IMR-90 (cell line): ENCODE measurements at regions not wholly inside any gene's neighbourhood (a gene's known extent, or its start where the extent isn't known, plus 50 kb on each side); places are given as distances from the start of the nearest gene placed in this dataset.

Source experiments
- ATAC-seq: fragments of 200-7000 bp; cut with Tn5 transposase; 2 replicates; pipeline ENCODE4 v1.9.1; 2020; ENCODE audit warnings: low read depth, mild to moderate bottlenecking, moderate library complexity
- BruUV-seq: library from RNA; stranded (reverse); fragments of 400-500 nt; replicated peaks from 2 replicates; lab custom pipeline; 2021; lab: Mats Ljungman, UMichigan
- CTCF ChIA-PET: fragments of 300-600 bp; formaldehyde crosslinking; extraction: SDS; loops from one replicate; lab custom pipeline; 2021; ENCODE audit warnings: antibody characterized with exemption; lab: Yijun Ruan, JAX
- POLR2A ChIA-PET: fragments of 300-600 bp; sonication (Branson Sonifier 250); formaldehyde crosslinking; loops from one replicate; lab custom pipeline; 2022; ENCODE audit warnings: antibody characterized with exemption; ENCODE audit not compliant: unreplicated experiment; lab: Charles Lee
- DNase-seq: peaks from one replicate; pipeline ENCODE4 v3.0.0; 2013
- H2AFZ ChIP-seq: replicated peaks from 2 replicates; pipeline ENCODE3; 2013; ENCODE audit warnings: low read length, mild to moderate bottlenecking; ENCODE audit not compliant: poor library complexity
- H2AK5ac ChIP-seq: 2 replicates; pipeline ENCODE4 v1.6.1; 2013; ENCODE audit warnings: low read depth, low read length, inconsistent platforms
- H2AK9ac ChIP-seq: replicated peaks from 2 replicates; pipeline ENCODE3; 2013; ENCODE audit warnings: mild to moderate bottlenecking, low read depth, low read length, moderate library complexity; ENCODE audit not compliant: poor library complexity
- H2BK120ac ChIP-seq: 2 replicates; pipeline ENCODE4 v1.6.1; 2013; ENCODE audit warnings: low read depth, low read length, inconsistent platforms
- H2BK15ac ChIP-seq: 3 replicates; pipeline ENCODE4 v1.6.1; 2013; ENCODE audit warnings: low read depth, low read length, inconsistent platforms
- H2BK20ac ChIP-seq: 2 replicates; pipeline ENCODE4 v1.6.1; 2013; ENCODE audit warnings: low read depth, mild to moderate bottlenecking, inconsistent platforms, low read length, moderate library complexity
- H2BK5ac ChIP-seq: 2 replicates; pipeline ENCODE4 v1.6.1; 2013; ENCODE audit warnings: mild to moderate bottlenecking, low read depth, low read length, inconsistent platforms; ENCODE audit not compliant: poor library complexity, severe bottlenecking
- H3K14ac ChIP-seq: replicated peaks from 2 replicates; pipeline ENCODE4 v1.6.1; 2013; ENCODE audit warnings: low read depth, low read length, inconsistent platforms
- H3K18ac ChIP-seq: 2 replicates; pipeline ENCODE4 v1.6.1; 2013; ENCODE audit warnings: low read depth, low read length, control low read depth
- H3K23ac ChIP-seq: 2 replicates; pipeline ENCODE4 v1.6.1; 2013; ENCODE audit warnings: low read depth, low read length, inconsistent platforms
- H3K27ac ChIP-seq: 2 replicates; pipeline ENCODE4 v1.5.1; 2013; ENCODE audit warnings: mild to moderate bottlenecking, control low read depth, low read length; ENCODE audit not compliant: insufficient read depth
- H3K27me3 ChIP-seq: 2 replicates; pipeline ENCODE4 v1.6.1; 2013; ENCODE audit warnings: low read length; ENCODE audit not compliant: control insufficient read depth, insufficient read depth
- H3K36me3 ChIP-seq: 2 replicates; pipeline ENCODE4 v1.6.1; 2013; ENCODE audit warnings: low read length, mixed read lengths; ENCODE audit not compliant: control insufficient read depth, insufficient read depth
- H3K4ac ChIP-seq: 2 replicates; pipeline ENCODE4 v1.6.1; 2013; ENCODE audit warnings: low read depth, low read length, inconsistent platforms
- H3K4me1 ChIP-seq: 2 replicates; pipeline ENCODE4 v1.6.1; 2013; ENCODE audit warnings: low read length, mixed read lengths; ENCODE audit not compliant: control insufficient read depth, insufficient read depth
- H3K4me2 ChIP-seq: 2 replicates; pipeline ENCODE4 v1.6.1; 2013; ENCODE audit warnings: low read depth, mild to moderate bottlenecking, control low read depth, low read length, moderate library complexity
- H3K4me3 ChIP-seq: 2 replicates; pipeline ENCODE4 v1.5.1; 2013; ENCODE audit warnings: low read depth, mild to moderate bottlenecking, control low read depth, low read length, moderate library complexity; ENCODE audit not compliant: insufficient read depth
- H3K56ac ChIP-seq: 2 replicates; pipeline ENCODE4 v1.6.1; 2013; ENCODE audit warnings: low read length, inconsistent platforms; ENCODE audit not compliant: insufficient read depth; ENCODE audit errors: extremely low read depth
- H3K79me1 ChIP-seq, 2 experiments: 2 replicates each; pipeline ENCODE4 v1.6.1; 2013; ENCODE audit warnings: low read length in 2 of 2, inconsistent platforms in 1 of 2, low read depth in 1 of 2
- H3K9ac ChIP-seq: 2 replicates; pipeline ENCODE4 v1.6.1; 2013; ENCODE audit warnings: low read depth, low read length, control low read depth
- H3K9me1 ChIP-seq: 2 replicates; pipeline ENCODE4 v1.6.1; 2013; ENCODE audit warnings: low read length, inconsistent platforms; ENCODE audit not compliant: insufficient read depth
- H3K9me3 ChIP-seq: 2 replicates; pipeline ENCODE4 v1.6.1; 2013; ENCODE audit warnings: low read length; ENCODE audit not compliant: control insufficient read depth, insufficient read depth
- H4K20me1 ChIP-seq: 2 replicates; pipeline ENCODE4 v1.6.1; 2013; ENCODE audit warnings: low read length, inconsistent platforms; ENCODE audit not compliant: insufficient read depth
- H4K5ac ChIP-seq: 2 replicates; pipeline ENCODE4 v1.6.1; 2013; ENCODE audit warnings: mild to moderate bottlenecking, low read depth, low read length, control low read depth
- H4K8ac ChIP-seq, 2 experiments: 2 replicates each; pipeline ENCODE4 v1.6.1; 2013; ENCODE audit warnings: low read depth in 2 of 2, low read length in 2 of 2, control low read depth in 1 of 2, inconsistent platforms in 1 of 2
- H4K91ac ChIP-seq: 2 replicates; pipeline ENCODE4 v1.6.1; 2013; ENCODE audit warnings: low read depth, low read length, inconsistent platforms; ENCODE audit not compliant: insufficient read depth
- BHLHE40 ChIP-seq: fragments of 150-350 bp; IDR thresholded peaks from 2 replicates; pipeline ENCODE4 v1.6.1; 2016; ENCODE audit warnings: mild to moderate bottlenecking, low read depth, low read length
- NFE2L2 ChIP-seq: fragments of 150-350 bp; IDR thresholded peaks from 2 replicates; pipeline ENCODE4 v1.6.1; 2016; ENCODE audit warnings: low read depth, mild to moderate bottlenecking, low read length
- POLR2A ChIP-seq: IDR thresholded peaks from 2 replicates; pipeline ENCODE4 v1.6.1; 2012; ENCODE audit warnings: mild to moderate bottlenecking, low read depth, low read length
- RCOR1 ChIP-seq: IDR thresholded peaks from 2 replicates; pipeline ENCODE4 v1.6.1; 2012; ENCODE audit warnings: mild to moderate bottlenecking, low read length, improper control_type of control experiment; ENCODE audit not compliant: insufficient replicate concordance
- SMC3 ChIP-seq: fragments of 150-350 bp; IDR thresholded peaks from 2 replicates; pipeline ENCODE4 v1.6.1; 2016; ENCODE audit warnings: low read depth, mild to moderate bottlenecking, antibody characterized with exemption, low read length, moderate library complexity
- WGBS, 2 experiments: methylation state at CpG; one replicate each; pipeline versions ENCODE4 v1.1.5 to v1.1.7; 2013; ENCODE audit warnings: missing lambda C conversion rate in 2 of 2; ENCODE audit not compliant: insufficient read length in 1 of 2; ENCODE audit errors: extremely low coverage in 2 of 2; 5-methylcytosine and 5-hydroxymethylcytosine counted together
- dilution Hi-C: fragments of 300-500 bp; cut with HindIII; formaldehyde crosslinking; loops from one replicate; pipeline ENCODE4 v1.14.3; 2018; ENCODE audit warnings: low sequenced_read_pairs; ENCODE audit not compliant: unreplicated experiment
- in situ Hi-C: fragments of 300-500 bp; cut with MboI; formaldehyde crosslinking; loops from 3 replicates; pipeline ENCODE4 v1.14.3; 2019; ENCODE audit warnings: low sequenced_read_pairs, inconsistent platforms, mixed read lengths
- intact Hi-C: fragments of 100-400 bp; cut with micrococcal nuclease; formaldehyde crosslinking; loops from 2 replicates; pipeline ENCODE4 v1.10.0; 2022

GRCh38 chr4:27096142-27096824 is 235.6 kb downstream of the STIM2 start:
- Histone ChIP-seq H3K27me3 (no peaks in the 10 kb centered on the region; the same call in 1 of the 2 replicates), H4K5ac (no peak overlapping the region), H3K9ac (no peak overlapping the region), H2AK9ac (no peak overlapping the region), H3K4ac (no peak overlapping the region), H2AFZ (no peak overlapping the region), H2BK15ac (no peak overlapping the region), H3K9me1 (no peaks in the 10 kb centered on the region), H3K23ac (no peak overlapping the region), H2BK20ac (no peak overlapping the region), H3K4me3 (no peak overlapping the region), H2BK120ac (no peak overlapping the region), H2AK5ac (no peak overlapping the region), H3K4me1 (no peaks in the 10 kb centered on the region), H4K91ac (no peak overlapping the region), H3K4me2 (no peak overlapping the region), H4K20me1 (no peaks in the 10 kb centered on the region), H3K56ac (no peak overlapping the region), H3K36me3 (no peaks in the 10 kb centered on the region), H4K8ac (no peak overlapping the region), H3K79me1 (no peaks in the 10 kb centered on the region), H3K18ac (no peak overlapping the region), H3K27ac (no peak overlapping the region), H3K9me3 (no peaks in the 10 kb centered on the region), H2BK5ac (no peak overlapping the region), H3K14ac (no peak overlapping the region)
- CTCF ChIA-PET, result no interaction called here
- WGBS, 2 experiments, result no CpG with 5 or more reads among the region's 9 CpGs
- POLR2A ChIA-PET, result no interaction called here
- dilution Hi-C loops, result no loop called here
- in situ Hi-C loops, result no loop called here
- no TSS peak for BruUV-seq
- TF ChIP-seq SMC3, result no peak
- TF ChIP-seq POLR2A, result no peak
- TF ChIP-seq RCOR1, result no peak
- TF ChIP-seq BHLHE40, result no peak
- no peak for TF ChIP-seq NFE2L2
- intact Hi-C loops, result no loop called here
- ATAC-seq, result no peak
- no peak for DNase-seq
